Breast epithelium (tissue), 3 donors: ENCODE measurements at regions not wholly inside any gene's neighbourhood (a gene's known extent, or its start where the extent isn't known, plus 50 kb on each side); places are given as distances from the start of the nearest gene placed in this dataset.

Source experiments
- POLR2A ChIP-seq: fragments of 450-650 bp; IDR thresholded peaks from one replicate; pipeline ENCODE4 v1.6.1; 2016; ENCODE audit warnings: antibody characterized with exemption, mild to moderate bottlenecking, moderate library complexity
- POLR2AphosphoS5 ChIP-seq, 3 donors: sonication (generic); formaldehyde crosslinking; IDR thresholded peaks; one replicate each; pipeline ENCODE4 v1.6.1; 2017; ENCODE audit warnings: antibody characterized with exemption in 3 of 3
- TF ChIP-seq, protein P1 (sequence below), 3 donors: fragments of 450-650 bp; IDR thresholded peaks; one replicate each; pipeline ENCODE4 v1.5.1; 2016 to 2017; ENCODE audit warnings: antibody characterized with exemption in 3 of 3, mild to moderate bottlenecking in 3 of 3, moderate library complexity in 3 of 3

DNA sequence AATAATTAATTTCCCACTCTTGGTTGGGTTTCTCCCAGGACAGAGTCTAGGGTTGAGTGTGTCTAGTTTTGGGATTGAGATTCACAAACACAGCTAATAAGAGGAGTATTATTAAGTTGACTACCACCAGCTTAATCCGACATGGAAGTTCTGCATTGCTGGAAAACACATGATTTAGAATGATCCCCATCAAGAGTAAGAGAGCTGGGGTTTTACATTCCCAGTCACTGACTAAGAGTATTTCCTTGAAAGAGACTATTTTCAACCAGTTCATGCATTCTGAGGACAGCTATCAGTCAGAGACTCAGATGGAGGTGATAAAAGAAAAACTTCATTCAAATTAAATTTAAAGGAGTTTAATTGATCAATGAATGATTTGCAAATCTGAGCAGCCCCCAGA lies 334.6 kb upstream of the LRATD1 start:
- TF ChIP-seq, protein P1, sequence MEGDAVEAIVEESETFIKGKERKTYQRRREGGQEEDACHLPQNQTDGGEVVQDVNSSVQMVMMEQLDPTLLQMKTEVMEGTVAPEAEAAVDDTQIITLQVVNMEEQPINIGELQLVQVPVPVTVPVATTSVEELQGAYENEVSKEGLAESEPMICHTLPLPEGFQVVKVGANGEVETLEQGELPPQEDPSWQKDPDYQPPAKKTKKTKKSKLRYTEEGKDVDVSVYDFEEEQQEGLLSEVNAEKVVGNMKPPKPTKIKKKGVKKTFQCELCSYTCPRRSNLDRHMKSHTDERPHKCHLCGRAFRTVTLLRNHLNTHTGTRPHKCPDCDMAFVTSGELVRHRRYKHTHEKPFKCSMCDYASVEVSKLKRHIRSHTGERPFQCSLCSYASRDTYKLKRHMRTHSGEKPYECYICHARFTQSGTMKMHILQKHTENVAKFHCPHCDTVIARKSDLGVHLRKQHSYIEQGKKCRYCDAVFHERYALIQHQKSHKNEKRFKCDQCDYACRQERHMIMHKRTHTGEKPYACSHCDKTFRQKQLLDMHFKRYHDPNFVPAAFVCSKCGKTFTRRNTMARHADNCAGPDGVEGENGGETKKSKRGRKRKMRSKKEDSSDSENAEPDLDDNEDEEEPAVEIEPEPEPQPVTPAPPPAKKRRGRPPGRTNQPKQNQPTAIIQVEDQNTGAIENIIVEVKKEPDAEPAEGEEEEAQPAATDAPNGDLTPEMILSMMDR (IDR thresholded peaks at IDR 0.05): no peak
- TF ChIP-seq POLR2AphosphoS5 (IDR thresholded peaks at IDR 0.05) (no peak), POLR2A (no peak)
